Memory B cell (primary cell): ENCODE measurements at regions not wholly inside any gene's neighbourhood (a gene's known extent, or its start where the extent isn't known, plus 50 kb on each side); places are given as distances from the start of the nearest gene placed in this dataset.
A peak's percentile ranks its signal among the peaks of the same experiment; 100 is the strongest.
"Not testable (repeated sequence)": the region's sequence is repeated elsewhere in the genome, so short reads cannot be mapped to it uniquely, and the experiment has no call there.

Source experiments
- ATAC-seq: fragments of 150-1000 bp; cut with Tn5 transposase; 2 replicates; pipeline ENCODE4 v1.10.0; 2021; ENCODE audit warnings: low read depth, mild to moderate bottlenecking, moderate library complexity
- DNase-seq, 2 donors: peaks; one replicate each; pipeline ENCODE4 v3.0.0; 2022; ENCODE audit warnings: low spot score in 2 of 2
- H3K27ac Mint-ChIP-seq: one replicate; pipeline ENCODE4 v1.8.0; 2022; ENCODE audit warnings: mild to moderate bottlenecking, moderate library complexity, mixed read lengths
- H3K27me3 Mint-ChIP-seq: one replicate; pipeline ENCODE4 v1.8.0; 2022; ENCODE audit warnings: mixed read lengths
- H3K36me3 Mint-ChIP-seq: one replicate; pipeline ENCODE4 v1.8.0; 2022; ENCODE audit warnings: mild to moderate bottlenecking, mixed read lengths
- H3K4me1 Mint-ChIP-seq: one replicate; pipeline ENCODE4 v1.8.0; 2022; ENCODE audit warnings: mixed read lengths
- H3K4me3 Mint-ChIP-seq: one replicate; pipeline ENCODE4 v1.8.0; 2022; ENCODE audit warnings: mild to moderate bottlenecking, moderate library complexity, mixed read lengths
- H3K9me3 Mint-ChIP-seq: one replicate; pipeline ENCODE4 v1.8.0; 2022; ENCODE audit warnings: mixed read lengths

DNA sequence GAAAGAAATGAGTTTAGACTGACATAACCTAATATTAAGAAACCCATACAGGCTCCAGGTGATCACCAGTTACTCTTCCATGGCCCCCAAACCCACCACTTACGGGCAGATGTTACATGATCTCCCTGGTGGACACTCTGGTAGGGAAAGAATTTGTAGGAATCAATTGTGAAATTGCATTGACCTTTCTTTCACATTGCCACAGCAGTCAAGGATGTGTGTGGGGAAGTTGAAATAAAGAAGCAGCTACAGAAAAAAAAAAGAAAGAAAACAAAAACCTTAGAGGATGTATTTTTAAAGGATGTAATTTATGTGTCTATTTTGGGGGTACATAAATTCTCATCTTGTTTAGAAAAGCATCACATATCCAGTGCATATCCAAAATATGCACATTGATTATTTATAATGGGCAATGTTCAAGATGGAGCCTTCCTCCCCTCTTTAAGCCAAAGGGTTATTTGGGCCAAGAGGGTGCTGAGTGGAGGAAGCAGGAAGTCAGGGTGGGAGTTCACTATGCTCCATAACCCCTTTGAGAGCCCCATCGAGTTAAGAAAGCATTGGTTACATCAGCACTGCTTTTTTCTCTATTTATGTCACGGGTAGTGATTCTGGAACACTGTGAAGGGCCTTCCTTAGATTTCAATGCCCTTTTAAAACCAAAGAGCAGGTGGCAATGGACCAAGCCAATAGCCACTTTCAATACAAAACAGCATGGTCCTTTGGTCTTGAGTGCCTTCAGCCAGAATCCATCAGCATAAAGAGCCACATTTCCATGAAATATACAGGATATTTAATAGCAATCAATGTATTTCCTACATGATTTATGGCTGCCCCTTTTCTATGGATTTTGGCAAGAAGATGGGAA is 169.6 kb downstream of the LACC1 start:
- Mint-ChIP-seq H3K27me3 (peaks cover 25% of the 10 kb centered on the region), H3K27ac (no peak overlapping the region), H3K9me3 (no peaks in the 10 kb centered on the region), H3K4me1 (no peaks in the 10 kb centered on the region), H3K4me3 (no peak overlapping the region), H3K36me3 (no peaks in the 10 kb centered on the region)
- ATAC-seq = no peak
- DNase-seq = no peak

DNA sequence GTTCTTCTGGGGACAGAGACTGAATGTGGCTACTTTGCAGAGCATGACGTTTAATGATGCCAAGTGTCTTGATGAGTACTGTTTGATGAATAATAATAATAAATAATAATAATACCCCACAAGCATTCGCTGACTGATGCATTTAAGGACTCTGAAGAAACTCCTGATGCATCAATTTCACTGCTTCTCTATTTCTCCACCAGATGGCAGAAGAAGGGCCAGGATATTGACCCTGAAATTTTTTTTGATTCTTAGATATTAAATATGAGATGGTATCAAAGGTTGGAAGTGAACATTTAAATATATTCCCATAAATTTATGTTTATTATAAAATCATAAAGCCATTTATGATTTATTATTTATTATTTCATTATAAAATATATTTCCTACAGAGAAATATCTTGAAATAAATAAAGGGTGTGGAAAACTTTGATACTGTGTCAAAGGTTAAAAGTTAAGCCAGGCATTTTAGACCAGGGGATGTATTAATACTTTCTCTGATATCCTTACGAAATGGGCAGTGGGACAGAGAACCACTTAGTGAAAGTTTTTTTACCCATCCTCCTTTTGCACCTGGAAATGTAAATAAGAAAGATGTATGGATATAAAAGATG is 170.9 kb downstream of the LACC1 start:
- ATAC-seq (no peak), DNase-seq (peak in 1 of 2 donors; percentile 31)
- peaks cover 26% of the 10 kb centered on the region for H3K27me3 Mint-ChIP-seq
- H3K36me3 Mint-ChIP-seq = no peaks in the 10 kb centered on the region
- H3K27ac Mint-ChIP-seq = no peak overlapping the region
- H3K4me3 Mint-ChIP-seq = no peak overlapping the region
- H3K4me1 Mint-ChIP-seq = no peaks in the 10 kb centered on the region
- H3K9me3 Mint-ChIP-seq = no peaks in the 10 kb centered on the region

DNA sequence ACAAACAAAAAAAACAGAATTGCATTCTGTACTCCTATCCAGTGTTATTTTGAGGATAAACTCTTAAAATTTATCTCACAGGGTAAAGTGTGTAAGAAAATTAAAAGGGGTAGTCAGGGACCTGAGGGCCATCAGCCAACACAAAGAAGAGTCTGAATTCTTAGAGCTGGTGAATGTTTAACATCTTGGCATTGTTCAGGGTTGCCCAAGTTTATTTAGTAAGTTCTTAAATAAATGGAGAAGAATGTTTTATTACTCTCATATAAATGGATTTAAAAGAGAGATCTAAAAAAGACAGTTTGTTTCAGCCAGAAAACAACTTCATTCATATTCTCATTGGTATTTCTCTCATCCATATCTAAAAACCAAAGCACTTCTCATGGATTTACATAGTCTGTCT is 171.7 kb downstream of the LACC1 start:
- Mint-ChIP-seq H3K36me3 (no peaks in the 10 kb centered on the region), H3K27me3 (peaks cover 20% of the 10 kb centered on the region), H3K4me1 (no peaks in the 10 kb centered on the region), H3K4me3 (no peak overlapping the region), H3K9me3 (no peaks in the 10 kb centered on the region), H3K27ac (no peak overlapping the region)
- ATAC-seq = no peak
- DNase-seq = no peak

DNA sequence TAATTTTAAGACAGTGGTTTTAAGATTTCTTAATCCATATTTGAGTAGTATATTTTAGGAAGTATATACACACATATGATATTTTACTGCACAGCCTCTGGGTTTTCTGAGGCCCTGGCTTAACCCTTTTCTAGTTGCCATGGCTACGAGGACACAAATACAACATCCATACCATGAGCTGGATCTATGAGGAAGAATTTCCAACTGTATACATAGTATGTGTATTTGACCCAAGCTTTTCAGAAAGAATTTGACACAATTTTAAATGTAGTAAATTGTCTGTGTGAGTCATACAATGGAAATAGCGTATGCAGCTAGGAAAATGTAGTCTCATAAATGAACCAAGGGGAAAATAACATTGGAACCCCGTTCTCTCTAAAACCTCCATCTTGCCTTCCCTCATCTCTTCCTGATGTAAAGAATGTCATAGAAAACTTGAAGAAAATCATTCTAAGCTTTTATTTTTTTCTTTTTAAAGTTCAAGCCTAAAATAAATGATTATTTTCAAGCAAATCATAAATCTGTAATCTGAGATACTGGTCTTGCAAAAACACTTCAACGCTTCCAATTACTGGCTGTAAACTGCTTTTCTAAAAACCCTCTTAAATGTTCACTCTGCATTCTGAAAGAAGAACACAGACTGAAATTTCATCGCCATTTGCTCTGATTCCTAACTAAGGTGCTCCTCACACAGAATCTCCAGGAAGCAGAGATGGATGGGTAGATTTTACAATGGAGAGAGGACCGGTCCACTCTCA is 172.4 kb downstream of the LACC1 start:
- Mint-ChIP-seq H3K4me1 (no peaks in the 10 kb centered on the region), H3K4me3 (no peak overlapping the region), H3K27me3 (peaks cover 17% of the 10 kb centered on the region), H3K27ac (no peak overlapping the region), H3K9me3 (no peaks in the 10 kb centered on the region), H3K36me3 (no peaks in the 10 kb centered on the region)
- no peak for ATAC-seq
- no peak for DNase-seq

DNA sequence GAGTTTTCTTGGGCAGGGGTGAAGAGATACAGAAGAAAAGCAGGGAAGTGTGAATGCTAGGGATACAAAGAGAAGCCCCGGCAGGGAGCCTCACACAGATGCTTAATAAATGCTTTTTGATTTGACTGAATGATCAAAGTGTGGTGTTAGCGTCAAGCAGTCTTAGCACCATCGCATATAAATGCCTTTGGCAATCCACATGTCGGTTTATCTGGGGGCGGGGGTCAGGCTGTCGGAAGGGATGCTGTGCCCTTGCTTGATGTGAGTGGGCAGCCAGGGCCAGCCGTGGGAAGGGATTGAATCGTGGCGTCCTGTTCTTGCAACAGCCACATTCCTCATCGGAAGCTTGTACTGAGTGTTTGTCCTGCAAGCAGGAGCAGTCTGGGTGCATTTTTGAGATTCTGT is 173.1 kb downstream of the LACC1 start:
- no peak for DNase-seq
- ATAC-seq = no peak
- Mint-ChIP-seq H3K36me3 (no peaks in the 10 kb centered on the region), H3K4me3 (no peak overlapping the region), H3K27ac (no peak overlapping the region), H3K4me1 (no peaks in the 10 kb centered on the region), H3K27me3 (peaks cover 18% of the 10 kb centered on the region), H3K9me3 (no peaks in the 10 kb centered on the region)

DNA sequence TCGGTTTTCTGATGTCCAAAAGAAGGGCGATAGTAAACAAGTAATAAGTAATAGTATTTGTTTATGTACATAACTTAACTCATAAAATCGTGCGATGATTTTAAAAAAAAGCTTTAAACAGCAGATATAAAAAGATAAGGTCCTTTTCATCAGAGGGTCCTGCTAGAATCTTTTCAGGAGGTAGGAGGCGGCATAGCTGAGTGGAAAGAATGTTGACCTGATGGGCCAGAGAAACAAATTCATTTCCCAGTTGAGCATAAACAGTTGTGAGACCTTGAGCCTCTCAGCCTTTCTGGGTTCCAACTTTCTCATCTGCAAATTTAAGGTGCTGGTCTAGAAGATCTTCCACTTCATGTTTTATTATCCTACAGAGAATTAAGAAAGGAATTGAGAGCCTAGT is 173.5 kb downstream of the LACC1 start:
- H3K36me3 Mint-ChIP-seq = no peaks in the 10 kb centered on the region
- H3K27me3 Mint-ChIP-seq = peaks cover 18% of the 10 kb centered on the region
- H3K4me3 Mint-ChIP-seq = no peak overlapping the region

DNA sequence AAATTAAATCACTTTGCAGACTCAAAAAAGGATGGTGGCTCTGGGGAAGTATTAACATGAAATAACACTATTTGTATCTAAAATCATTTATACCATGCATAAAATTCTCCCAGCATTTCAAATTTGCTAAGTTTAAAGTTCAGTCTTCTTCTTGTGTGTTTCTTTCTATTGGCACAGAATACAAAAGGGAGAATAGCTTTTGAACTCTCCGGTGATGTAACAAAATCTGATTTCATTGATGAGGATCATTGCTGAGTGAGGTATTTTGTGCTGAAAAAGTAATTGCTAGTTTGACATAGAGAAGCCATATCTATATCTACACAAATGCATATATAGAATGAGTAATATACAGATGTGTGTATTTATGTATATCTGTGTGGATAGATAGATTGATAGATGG is 174.8 kb downstream of the LACC1 start:
- Mint-ChIP-seq H3K27me3 (peaks cover 14% of the 10 kb centered on the region), H3K27ac (no peak overlapping the region), H3K36me3 (no peaks in the 10 kb centered on the region), H3K4me3 (no peak overlapping the region), H3K9me3 (no peaks in the 10 kb centered on the region), H3K4me1 (no peaks in the 10 kb centered on the region)
- ATAC-seq = no peak
- DNase-seq = no peak

More for the DNA sequence above, 173.5 kb downstream of the LACC1 start:
- H3K9me3 Mint-ChIP-seq = no peaks in the 10 kb centered on the region
- DNase-seq = no peak
- H3K4me1 Mint-ChIP-seq = no peaks in the 10 kb centered on the region
- ATAC-seq = no peak
- no peak overlapping the region for H3K27ac Mint-ChIP-seq

DNA sequence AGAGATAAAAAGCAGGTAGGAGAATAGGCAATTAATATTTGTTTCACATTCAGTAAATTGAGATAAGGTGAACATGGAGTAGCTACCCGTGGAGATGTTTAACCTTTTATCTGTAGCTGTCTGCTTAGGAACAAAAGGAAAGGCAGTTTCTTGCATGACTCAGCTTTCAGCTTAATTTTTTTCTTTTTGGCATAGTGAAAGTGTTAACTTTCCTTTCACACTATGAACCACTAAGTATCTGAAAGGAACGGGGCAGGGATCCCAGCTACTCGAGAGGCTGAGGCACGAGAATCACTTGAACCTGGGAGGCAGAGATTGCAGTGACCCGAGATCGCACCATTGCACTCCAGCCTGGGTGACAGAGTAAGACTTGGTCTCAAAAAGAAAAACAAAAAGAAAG is 176.0 kb downstream of the LACC1 start:
- H3K36me3 Mint-ChIP-seq, DNase-seq, H3K9me3 Mint-ChIP-seq, H3K27ac Mint-ChIP-seq, H3K4me1 Mint-ChIP-seq, H3K4me3 Mint-ChIP-seq, ATAC-seq: not testable (repeated sequence)
- peaks cover 16% of the 10 kb centered on the region for H3K27me3 Mint-ChIP-seq

DNA sequence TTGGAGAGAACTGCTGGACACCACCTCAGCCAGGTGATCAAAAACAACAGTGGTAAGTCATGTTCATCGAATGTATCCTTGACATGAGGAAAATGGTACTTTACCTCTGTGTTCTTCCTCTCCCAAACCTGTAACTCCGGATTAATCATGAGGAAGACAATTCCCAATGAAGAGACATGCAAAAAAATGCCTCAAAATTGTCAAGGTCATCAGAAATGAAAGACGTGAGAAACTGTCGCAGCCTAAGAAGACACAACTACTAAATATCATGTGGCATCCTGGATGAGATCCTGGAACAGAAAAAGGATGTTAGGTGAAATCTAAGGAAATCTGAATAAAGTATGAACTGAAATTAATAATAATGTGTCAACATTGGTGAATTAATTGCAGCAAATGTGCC is 178.4 kb downstream of the LACC1 start:
- DNase-seq = no peak
- no peaks in the 10 kb centered on the region for H3K36me3 Mint-ChIP-seq
- H3K27ac Mint-ChIP-seq = no peak overlapping the region
- ATAC-seq = no peak
- no peaks in the 10 kb centered on the region for H3K4me1 Mint-ChIP-seq
- peaks cover 16% of the 10 kb centered on the region for H3K27me3 Mint-ChIP-seq
- no peaks in the 10 kb centered on the region for H3K9me3 Mint-ChIP-seq
- no peak overlapping the region for H3K4me3 Mint-ChIP-seq

DNA sequence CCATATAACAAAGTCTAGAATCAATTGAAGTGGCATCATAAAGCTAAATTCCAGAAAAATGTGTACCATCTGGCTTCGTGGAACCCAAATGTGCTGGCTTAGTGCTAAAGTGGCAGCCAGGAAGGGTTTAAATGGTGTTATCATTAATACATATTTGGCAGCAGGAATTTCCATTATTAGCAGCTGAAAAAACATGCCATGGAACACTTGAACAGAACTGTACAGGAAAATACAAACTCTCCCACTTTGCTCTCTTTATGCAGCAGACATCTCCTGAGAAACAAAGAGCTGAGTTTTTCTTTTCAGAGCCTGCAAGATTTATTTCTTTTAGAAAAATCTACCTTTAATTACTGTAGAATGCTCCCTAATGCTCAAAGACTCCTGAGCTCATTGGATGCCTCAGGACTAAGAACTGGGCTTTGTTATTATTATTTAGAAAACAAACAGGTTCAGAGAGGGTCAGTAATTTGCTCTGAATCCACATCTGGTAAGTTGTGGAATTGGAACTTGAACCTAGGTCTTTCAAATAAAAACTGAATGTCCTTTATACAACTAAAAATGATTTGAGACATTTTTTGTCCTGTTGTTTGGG is 179.0 kb downstream of the LACC1 start:
- no peak overlapping the region for H3K4me3 Mint-ChIP-seq
- DNase-seq = no peak
- no peaks in the 10 kb centered on the region for H3K9me3 Mint-ChIP-seq
- H3K36me3 Mint-ChIP-seq = no peaks in the 10 kb centered on the region
- no peak for ATAC-seq
- H3K4me1 Mint-ChIP-seq = no peaks in the 10 kb centered on the region
- peaks cover 15% of the 10 kb centered on the region for H3K27me3 Mint-ChIP-seq
- no peak overlapping the region for H3K27ac Mint-ChIP-seq

DNA sequence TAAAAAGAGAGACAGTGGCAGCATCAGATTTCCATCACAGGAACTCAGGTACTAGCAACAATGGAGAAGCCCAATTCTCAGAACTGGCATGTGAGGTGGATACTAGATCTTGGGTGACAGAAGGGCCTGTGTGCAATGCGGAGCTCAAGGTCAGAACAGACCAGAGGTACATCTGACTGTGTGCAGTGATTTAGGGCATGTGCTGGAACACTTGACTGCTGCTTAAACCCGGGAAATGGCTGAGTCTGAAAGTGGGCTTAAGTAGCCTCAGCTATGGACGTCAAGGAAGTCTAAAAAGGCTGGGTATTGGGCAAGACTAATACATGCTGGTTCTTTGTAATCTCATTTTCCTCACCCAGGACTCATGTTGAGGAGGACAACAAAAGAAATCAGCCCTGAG is 182.2 kb downstream of the LACC1 start:
- Mint-ChIP-seq H3K27me3 (peaks cover 9% of the 10 kb centered on the region), H3K36me3 (no peaks in the 10 kb centered on the region), H3K9me3 (no peaks in the 10 kb centered on the region), H3K4me3 (no peak overlapping the region), H3K27ac (no peak overlapping the region), H3K4me1 (no peaks in the 10 kb centered on the region)
- ATAC-seq (no peak), DNase-seq (no peak)

DNA sequence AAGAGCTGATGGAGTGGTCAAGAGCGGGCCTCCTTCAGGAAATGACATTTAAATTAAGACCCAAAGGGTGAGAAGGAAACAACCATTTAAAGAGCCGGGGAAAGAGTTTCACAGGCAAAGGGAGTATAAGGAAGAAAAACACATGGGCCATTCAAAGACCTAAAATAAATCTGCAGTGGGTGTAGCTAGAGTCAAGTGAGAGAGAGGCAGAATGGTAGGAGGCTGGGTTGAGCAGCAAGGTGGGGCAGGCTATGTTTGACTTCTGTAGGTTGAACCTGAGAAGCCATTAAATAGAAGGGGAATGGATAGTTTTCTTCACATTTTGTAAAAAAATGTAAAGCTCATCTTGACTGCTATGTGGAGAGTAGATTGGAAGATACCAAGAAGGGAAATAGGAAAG is 183.8 kb downstream of the LACC1 start:
- no peak overlapping the region for H3K27ac Mint-ChIP-seq
- ATAC-seq (no peak), DNase-seq (no peak)
- no peaks in the 10 kb centered on the region for H3K9me3 Mint-ChIP-seq
- peaks cover 8% of the 10 kb centered on the region for H3K27me3 Mint-ChIP-seq
- H3K4me3 Mint-ChIP-seq = no peak overlapping the region
- no peaks in the 10 kb centered on the region for H3K4me1 Mint-ChIP-seq
- H3K36me3 Mint-ChIP-seq = no peaks in the 10 kb centered on the region

DNA sequence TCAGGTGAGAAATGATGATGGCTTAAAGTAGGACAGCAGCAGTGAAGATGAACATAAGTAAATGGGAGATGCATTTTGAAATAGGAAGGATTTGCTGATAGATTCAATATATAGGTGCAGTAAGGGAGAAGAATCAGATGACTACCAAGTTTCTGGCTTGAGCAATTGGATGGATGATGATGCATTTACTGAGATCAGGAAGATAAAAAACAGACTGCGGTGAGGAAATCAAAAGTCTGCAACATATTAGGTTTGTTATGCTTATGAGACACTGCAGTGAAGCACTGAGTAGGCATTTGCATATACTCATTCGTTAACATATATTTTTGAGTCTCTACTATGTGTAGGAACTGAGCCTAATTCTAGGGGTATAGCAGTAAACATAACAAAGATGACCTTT is 184.2 kb downstream of the LACC1 start:
- Mint-ChIP-seq H3K4me3 (no peak overlapping the region), H3K9me3 (no peaks in the 10 kb centered on the region), H3K4me1 (no peaks in the 10 kb centered on the region), H3K27me3 (peaks cover 11% of the 10 kb centered on the region), H3K27ac (no peak overlapping the region), H3K36me3 (no peaks in the 10 kb centered on the region)
- ATAC-seq (no peak), DNase-seq (no peak)

DNA sequence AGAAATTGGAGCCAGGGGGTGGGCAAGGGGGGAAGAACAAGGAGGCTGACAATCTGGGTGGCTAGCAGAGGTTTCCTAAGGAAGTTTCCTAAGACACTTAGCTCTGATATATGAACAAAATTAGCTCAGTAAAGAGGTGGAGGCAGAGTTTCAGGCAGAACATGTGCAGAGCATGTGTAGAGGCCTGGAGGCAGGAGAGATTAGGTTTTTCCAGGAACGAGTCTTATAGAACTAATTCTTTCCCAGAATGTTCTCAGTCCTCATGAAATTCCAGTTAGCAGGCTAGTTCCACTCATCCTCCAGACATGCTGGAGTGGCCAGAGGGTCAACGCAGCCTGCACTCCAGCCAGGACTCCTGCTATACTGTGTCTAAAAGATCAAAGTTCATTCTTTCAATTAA is 184.7 kb downstream of the LACC1 start:
- Mint-ChIP-seq H3K36me3 (no peaks in the 10 kb centered on the region), H3K9me3 (no peaks in the 10 kb centered on the region), H3K4me1 (no peaks in the 10 kb centered on the region), H3K27me3 (peaks cover 13% of the 10 kb centered on the region), H3K4me3 (no peak overlapping the region), H3K27ac (no peak overlapping the region)
- DNase-seq = no peak
- ATAC-seq = no peak
